ENCODE measurements at regions not wholly inside any gene's neighbourhood (a gene's known extent, or its start where the extent isn't known, plus 50 kb on each side); places are given as distances from the start of the nearest gene placed in this dataset.

- no peak for TF ChIP-seq CTCF (IDR thresholded peaks at IDR 0.05)
- TF ChIP-seq POLR2A (IDR thresholded peaks at IDR 0.05) = no peak
Observed at GRCh38 chr10:117865945-117866344, 180.8 kb downstream of the RAB11FIP2 start.

Measured in lower leg skin (tissue), 3 donors.